GM20000 (cell line): ENCODE measurements at regions not wholly inside any gene's neighbourhood (a gene's known extent, or its start where the extent isn't known, plus 50 kb on each side); places are given as distances from the start of the nearest gene placed in this dataset.

ENCODE experiments used
- DNase-seq: peaks from one replicate; pipeline ENCODE4 v3.0.0; 2012; ENCODE audit warnings: low spot score
- CTCF ChIP-seq: IDR thresholded peaks from 2 replicates; pipeline ENCODE4 v1.5.1; 2012; ENCODE audit warnings: mild to moderate bottlenecking, control low read depth; ENCODE audit errors: extremely low read depth, missing control alignments

GRCh38 chr1:224486801-224487583 lies 52.4 kb upstream of the WDR26 start:
- no peak for DNase-seq
- no peak for TF ChIP-seq CTCF

- no peak for DNase-seq
- no peak for TF ChIP-seq CTCF
These were observed 54.4 kb upstream of the WDR26 start for GRCh38 chr1:224488806-224489499.

DNA sequence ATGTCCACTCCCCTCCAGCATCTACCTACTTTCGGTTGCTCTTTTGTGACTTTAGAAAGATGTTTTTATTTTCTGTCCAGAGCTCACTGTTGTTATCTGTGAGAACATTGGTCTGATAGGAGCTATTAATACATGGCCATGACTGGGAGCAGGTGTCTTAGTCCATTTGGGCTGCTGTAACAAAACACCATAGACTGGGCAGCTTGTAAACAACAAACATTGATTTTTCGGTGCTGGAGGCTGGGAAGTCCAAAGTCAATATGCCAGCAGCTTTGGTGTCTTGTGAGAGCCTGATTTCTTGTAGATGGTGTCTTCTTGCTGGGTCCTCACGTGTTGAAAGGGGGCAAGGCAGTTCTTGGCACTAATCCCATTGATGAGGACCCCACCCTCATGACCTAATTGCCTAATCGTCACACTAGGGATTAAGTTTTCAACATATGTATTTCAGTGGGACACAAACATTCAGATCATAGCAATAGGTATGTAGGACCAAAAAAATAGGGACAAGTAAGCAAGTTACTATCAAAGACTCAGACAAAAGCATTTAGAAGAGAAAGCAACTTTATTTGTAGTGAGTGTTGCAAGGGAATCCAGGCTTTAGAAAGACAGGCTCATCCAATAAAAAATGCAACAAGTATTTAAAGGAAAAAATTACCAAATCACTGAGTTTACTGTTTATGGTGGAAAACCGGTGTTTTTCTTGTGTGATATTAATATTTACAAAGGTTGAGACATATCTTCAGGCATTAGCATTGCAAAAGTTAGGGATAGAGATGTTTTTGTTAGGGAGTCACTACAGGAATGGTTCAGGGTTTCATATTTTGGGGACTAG lies 55.2 kb upstream of the WDR26 start:
- DNase-seq: no peak
- no peak for TF ChIP-seq CTCF

DNA sequence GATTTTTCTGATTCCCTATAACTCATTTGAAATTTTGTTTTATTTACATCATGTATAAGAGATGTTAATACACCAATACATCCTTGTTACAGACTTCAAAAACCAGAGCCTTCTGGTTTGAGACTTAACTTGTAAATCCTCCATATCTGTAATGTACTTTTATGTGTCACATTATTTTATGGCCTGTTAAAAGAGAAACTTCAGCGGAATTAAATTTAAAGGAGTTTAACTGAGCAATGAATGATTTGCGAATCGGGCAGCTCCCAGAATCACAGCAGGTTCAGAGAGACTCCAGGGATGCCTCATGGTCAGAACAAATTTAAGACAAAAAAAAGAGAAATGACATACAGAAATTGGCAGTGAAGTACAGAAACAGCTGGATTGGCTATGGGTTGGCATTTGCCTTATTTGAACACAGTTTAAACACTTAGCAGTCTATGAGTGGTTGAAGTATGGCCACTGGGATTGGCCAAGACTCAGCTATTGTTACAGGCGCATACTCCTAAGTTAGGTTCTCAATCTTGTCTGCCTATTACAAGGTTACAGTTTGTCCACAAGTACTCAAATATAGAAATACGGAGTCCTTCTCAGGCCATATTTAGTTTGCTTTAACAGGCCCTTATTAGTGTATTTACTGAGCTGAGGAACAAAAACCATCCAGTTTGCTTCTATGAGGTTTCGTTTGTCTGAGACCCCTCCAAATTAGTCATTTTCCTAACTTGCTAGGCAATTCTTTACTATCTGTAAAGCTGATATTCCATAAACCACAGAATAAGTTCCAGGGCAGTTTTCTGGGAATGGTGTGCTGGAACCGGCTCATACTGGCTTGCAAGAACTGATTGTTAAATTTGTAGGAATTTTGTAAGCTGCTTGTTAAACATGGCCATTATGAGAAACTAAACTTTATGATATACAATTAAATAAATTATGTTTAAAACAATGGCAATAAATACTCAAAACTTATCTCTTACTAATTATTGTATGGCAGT lies 56.2 kb upstream of the WDR26 start:
- DNase-seq: no peak
- no peak for TF ChIP-seq CTCF

- DNase-seq: no peak
- no peak for TF ChIP-seq CTCF
These were observed 57.4 kb upstream of the WDR26 start for GRCh38 chr1:224492015-224492414.

- DNase-seq: no peak
- no peak for TF ChIP-seq CTCF
These were observed 58.0 kb upstream of the WDR26 start for GRCh38 chr1:224492632-224493031.
